Stimulated activated CD4-positive, alpha-beta T cell treated with anti-CD3 and anti-CD28 coated beads, Interleukin-1b, Interleukin-23, amount 100 ng/mL, for 24 hours (primary cell): ENCODE measurements at regions not wholly inside any gene's neighbourhood (a gene's known extent, or its start where the extent isn't known, plus 50 kb on each side); places are given as distances from the start of the nearest gene placed in this dataset.

Experiments used
- DNase-seq, 4 experiments: peaks; one replicate each; pipeline ENCODE4 v3.0.0-alpha.2; 2020; ENCODE audit warnings: low read depth in 4 of 4, low spot score in 1 of 4

DNA sequence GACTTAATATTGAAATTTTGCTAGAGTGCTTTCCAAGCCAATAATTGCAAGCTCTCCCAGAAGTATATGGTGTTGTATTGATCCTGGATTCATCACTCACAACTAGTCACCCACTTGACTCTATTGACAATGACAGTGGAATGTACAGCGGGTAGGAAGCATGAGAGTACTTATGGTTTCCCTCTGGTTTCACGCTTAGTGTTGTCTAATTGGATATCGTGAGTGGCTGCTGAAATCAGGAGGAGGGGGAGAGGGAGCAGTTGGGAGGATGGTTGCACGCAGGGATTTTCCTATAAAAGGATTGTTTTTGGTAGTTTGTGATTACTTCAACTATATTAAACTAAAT lies 1819.5 kb upstream of the TENM3 start:
- DNase-seq, result no peak

DNA sequence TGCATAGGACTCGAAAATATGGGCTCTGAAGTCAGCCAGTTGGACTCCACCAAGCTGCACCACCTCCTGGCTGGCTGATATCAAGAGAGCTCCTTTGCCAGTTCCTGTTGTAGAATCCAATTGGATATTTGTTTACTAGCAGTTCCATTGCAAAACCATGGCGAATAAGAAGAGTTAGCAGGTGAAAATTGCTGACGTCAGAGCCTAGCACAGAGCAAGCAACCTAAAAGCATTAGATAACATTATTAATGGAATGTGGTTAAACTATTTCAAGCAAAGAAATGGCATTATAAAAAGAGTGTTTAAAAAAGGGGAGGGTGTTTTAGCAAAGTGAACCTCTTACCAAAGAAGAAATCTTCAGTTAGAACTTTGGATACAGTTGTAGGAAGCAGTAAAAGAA lies 1816.3 kb upstream of the TENM3 start:
- DNase-seq, result no peak

DNA sequence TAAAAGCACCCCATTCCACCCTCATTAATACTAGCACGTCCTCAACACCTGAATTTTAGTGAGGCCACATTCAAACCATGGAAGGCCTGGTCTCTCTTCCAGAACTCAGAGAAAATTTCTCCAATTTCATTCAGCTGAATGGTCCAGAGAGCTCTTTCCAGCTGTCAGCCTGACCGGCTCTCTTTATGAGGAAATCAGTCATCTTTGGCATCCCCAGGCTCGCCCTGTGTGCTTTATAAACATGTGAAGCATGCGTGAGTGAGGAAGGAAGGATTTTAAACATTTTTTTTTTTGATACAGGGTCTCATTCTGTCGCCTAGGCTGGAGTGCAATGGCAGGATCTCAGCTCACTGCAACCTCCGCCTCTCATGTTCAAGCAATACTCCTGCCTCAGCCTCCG lies 1812.9 kb upstream of the TENM3 start:
- no peak for DNase-seq

DNA sequence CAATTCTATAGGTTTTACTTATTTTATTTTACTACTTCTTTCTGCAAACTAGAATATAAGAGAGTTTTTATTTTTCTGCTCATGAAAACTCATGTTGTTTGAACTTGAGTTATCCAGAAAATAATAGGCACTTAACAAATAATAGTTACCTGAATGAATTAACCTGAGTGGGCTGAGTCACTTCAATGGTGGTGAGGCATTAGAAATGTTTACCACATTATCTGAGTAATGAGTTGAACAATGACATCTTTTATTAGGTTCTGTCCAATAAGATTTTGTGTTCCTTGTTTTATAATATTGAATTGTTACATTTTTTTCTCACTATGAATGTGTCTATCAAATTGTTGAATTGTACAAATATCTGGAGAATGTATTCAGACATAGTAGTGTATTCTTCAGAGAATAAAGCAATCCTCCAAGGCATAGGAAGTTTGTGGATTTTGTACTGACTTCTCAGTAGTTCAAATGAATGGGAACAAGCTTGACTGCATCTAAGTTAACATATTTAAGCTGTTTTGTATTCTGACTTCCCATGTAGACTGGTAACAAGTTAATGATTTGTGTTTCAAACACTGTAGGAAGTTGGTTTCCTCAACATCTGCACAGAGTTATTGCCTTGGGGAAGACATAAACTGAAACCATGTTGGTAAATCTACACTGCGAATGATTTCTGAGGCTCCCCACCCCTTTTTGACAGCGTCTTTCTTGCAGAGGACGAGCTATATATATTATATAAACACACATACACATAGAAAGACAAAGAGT lies 1808.9 kb upstream of the TENM3 start:
- DNase-seq, result no peak

DNA sequence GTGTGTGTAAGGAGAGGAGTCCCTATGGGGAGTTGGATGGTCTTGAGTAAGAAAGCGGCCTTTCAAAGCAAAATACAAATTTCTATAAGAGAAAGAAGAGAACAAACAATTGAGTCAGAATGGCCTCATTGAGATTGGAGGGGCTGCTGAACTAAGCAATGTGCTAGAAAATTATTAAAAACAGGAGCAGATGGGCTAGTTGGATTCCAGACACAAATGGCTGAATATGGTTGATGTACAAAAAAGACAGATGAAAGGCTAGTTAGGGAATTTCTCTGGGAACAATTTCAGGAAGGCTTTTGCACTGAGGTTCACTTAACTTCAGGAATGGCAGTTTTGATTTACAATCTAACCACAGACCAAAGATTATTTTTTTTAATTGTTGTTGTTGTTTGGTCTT lies 1806.8 kb upstream of the TENM3 start:
- DNase-seq, result no peak

DNA sequence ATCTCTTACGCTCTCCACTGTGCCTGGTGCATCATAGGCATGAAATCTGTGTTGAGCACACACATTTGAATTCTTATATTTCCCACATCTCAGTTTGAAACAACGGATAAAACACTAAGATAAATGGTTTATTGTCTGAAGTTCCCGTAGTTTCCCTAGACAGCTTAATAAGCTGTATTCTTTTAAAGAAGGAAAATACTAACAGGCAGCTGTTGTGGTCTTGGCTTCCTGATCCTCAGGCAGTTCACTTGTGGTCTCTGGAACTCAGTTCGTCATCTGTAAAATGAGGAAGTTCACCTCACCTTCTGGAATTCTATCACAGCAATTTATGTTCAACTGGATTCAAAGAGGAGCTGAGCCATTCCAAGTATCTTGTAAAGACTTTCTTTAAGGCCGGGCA lies 1805.6 kb upstream of the TENM3 start:
- no peak for DNase-seq

DNA sequence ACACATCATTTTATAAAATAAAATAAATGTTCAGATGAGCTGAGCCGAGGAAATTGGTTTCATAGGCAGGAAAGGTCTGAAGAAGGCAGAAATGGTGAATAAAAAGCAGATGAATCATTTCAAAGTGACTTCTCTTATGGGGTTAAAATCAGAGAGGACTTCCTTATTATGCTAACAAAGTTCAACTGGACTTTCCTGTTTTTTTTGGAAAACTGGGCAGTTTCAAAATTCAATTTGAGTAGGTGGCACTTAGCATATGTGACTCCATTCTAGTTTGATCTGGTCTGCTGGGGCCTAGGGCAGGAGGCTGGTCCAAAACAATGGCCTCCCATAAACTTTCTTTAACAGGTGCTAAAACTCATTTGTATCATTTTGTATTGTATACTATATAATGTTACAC lies 1794.9 kb upstream of the TENM3 start:
- DNase-seq, result no peak

DNA sequence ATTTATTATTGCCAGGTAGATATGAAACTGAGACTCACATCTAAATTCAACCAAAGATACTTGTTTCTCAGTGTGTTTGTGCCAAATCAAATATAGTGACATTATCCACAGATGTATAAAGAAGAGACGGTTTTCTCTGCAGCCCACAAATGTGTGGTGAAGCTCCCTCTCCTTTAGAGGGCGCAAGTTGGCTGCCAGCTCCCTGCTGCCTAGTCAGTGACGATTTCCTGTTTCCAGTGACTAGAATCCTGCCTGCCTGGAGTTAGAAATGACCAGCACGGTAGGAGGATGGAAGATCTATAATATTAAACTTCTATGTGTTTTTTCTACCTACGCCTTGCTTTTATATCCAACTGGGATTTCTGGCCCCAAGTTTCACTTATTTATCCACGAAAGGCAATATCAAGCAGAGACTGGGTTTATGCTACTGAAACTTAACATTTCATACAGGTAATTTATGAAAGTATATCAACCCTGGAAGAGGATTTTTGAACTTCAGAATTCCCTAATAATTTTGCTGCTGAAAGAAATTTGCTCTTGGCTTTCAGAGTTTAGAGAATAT lies 1793.7 kb upstream of the TENM3 start:
- DNase-seq, result no peak

DNA sequence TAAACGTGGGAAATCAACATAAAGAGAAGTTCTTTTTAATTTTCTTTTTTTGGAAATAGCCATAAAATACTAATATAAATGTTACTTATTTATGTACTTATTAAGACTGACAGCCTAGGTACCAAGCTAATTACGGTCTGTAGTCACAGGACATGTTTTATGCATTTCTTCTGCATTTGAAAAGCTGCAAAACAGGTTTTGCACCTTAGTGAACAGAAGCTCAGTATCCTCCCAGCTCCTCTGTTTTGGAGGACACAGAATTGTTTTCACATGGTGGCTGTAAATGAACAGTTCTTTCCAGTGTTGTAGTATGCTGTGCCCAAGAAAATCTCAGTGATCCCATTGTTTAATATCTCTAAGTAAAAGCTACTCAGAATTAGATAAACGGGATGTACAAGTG lies 1788.0 kb upstream of the TENM3 start:
- DNase-seq, result no peak

DNA sequence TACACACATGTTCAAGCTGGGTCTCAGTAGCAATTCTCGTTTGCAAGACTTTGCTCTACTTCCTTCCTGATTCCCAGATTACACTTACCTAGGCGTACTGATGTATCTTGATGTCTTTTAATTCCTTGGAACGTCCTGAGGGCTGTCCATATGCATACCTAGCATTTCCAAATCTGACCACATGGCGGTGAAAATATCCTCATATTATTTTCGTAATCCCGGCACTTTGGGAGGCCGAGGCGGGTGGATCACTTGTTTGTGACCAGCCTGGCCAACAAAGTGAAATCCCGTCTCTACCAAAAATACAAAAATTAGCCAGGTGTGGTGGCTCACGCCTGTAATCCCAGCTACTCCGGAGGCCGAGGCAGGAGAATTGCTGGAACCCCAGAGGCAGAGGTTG lies 1786.3 kb upstream of the TENM3 start:
- DNase-seq, result no peak

DNA sequence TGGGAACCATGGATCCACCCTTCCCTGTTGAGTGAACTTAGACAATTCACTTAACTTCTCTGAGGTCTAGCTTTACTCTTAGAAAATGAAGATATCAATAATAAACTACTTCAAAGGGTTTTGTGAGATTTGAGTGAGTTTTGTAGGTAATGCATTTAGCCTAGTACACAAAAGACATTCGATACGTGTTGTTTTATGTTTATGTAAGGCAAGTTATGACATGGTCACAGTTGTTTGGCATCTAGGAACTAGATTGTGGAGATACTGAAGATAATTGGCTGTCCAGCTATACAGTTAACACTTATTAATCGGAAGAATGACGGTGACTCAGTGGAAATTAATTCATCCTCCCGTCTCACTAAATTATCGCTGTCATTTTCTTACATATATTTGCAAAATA lies 1781.1 kb upstream of the TENM3 start:
- DNase-seq, result no peak

DNA sequence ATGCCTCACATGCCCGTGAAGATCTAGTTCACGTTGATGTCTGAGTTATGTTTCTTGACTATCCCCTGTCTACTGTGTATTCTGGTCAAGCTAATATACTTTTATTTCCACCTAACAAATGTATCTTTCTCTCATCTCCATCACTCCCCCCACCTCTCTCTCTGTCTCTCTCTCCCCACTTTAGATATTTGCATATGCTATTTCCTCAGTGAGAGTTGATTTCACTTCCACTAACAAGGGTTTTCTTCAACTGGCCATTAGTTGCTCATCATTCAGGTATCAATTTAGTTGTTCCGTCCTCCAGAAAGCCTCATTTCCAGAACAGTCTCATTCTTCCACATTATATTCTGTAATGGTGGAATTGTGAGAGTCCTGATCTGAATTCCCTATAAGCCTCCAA lies 1777.8 kb upstream of the TENM3 start:
- no peak for DNase-seq

DNA sequence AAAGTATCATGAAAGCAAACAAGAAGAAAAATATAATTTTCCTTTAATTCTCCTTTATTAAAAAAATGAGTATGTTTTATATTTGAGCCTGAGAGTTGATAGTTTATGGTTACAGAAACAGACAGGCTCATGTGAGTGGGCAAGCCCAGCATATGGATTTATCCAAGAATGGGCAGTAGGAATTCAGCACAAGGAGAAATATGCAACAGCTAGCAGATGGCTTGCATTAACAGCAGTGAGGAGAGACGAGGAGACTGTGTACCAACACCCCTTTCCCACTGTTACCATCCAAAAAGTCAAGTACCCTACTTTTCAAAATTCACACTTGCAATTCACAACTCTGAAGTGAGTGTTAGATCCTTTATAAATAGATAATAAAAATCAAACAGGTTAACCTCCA lies 1760.2 kb upstream of the TENM3 start:
- DNase-seq, result no peak

DNA sequence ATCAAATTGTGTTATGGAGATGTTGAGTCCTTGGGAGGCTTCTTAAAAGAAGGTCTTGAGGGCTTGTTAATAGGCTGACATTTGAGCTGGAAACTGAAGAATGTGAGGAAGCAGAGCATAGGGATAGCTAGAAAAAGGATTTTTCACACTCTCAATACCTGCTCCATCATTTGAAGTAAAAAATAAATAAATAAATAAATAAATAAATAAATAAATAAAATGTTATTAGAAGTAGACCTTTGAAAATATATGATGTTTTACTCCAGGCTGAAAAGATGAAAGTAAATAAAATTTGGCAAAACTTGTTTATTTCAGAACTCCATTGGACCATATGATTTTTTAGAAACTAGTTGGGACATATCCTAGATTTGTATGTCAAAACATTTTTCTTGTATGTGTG lies 1757.8 kb upstream of the TENM3 start:
- DNase-seq, result no peak

DNA sequence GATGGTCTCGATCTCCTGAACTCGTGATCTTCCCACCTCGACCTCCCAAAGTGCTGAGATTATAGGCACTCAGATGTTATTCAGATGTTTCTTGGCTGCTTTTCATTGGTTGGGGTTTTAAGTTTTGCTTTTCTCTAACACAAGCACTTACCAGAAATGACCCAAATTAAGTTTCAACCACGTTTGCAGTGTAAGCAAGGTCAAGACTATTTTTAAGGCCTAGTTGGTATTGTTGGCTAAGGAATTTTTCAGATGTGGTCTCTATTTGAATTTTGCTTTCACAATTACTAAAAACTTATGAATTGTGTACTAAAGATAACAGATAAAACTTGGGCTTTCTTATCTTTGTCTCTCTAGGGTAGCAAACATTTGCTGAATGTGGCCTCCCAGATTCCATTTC lies 1756.9 kb upstream of the TENM3 start:
- no peak for DNase-seq

DNA sequence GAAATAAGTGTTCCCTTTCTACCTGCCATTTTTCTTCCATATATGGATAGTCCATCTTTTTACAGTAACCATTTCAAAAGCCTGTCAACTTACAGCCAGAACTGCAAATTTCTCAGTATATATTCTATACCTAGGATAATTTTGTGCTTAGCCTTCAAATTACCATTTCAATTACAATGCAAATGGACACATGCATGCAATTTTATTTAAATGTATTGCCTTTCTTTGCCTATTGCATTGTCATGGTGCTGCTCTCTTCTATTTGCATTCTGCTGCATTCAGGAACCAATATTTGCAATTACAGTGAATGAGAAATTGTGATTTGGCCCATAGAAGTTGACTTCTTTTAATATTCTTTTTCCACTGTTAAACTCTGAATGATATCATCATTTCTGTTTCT lies 1753.4 kb upstream of the TENM3 start:
- no peak for DNase-seq

DNA sequence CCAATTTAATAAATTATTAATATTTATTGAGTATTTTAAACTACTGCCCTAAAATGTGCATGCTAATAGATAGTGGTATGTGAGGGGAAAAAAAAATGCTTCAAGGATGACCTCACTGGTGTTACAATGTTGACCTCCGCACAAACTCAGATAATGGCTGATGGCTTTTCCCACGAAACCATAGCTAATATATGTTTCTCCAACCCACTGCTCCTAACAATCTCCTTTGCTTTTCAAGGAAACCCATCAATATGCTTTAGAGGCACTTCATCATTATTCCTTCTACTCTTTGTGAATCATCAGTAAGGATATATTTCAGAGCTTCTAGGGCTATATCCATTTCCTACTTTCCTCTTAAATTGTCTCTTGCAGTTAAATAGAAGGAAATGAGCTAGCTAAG lies 1752.0 kb upstream of the TENM3 start:
- no peak for DNase-seq

DNA sequence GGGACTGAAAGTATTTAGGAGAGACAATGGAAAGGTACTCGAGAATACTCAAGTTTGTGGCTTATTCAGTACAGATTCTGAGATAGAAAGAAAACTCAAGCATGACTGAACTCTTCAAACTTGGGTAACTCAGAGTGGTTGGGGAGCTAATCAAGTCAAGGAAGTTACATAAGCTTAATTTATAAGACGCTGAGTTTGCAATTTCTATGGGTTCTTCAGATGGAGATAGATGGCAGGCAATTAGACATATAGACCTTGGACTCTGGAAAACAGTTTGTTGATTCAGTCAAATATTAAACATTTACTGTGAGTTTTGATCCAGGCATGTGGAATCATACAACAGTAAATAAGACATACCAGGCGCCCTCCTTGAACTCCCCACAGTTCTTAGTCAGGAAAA lies 1749.9 kb upstream of the TENM3 start:
- DNase-seq, result no peak

DNA sequence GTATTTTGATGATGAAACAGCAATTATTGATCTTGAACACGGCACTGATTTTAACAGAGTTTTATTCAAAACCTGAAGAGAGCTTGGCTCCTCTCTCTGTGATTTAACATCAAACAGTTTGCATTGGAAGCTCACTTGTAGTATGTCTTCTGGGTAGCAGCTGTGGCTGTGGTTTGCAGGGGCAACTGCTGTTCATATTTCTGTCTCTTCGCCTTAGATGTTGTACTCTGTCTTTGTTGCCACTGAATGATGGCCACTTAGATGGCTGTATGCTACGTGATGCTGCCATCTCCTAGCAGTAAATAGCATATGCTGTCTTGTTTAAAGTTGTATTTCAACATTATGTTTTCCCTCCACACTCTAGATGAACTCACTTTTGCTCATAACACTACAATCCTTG lies 1743.0 kb upstream of the TENM3 start:
- no peak for DNase-seq

DNA sequence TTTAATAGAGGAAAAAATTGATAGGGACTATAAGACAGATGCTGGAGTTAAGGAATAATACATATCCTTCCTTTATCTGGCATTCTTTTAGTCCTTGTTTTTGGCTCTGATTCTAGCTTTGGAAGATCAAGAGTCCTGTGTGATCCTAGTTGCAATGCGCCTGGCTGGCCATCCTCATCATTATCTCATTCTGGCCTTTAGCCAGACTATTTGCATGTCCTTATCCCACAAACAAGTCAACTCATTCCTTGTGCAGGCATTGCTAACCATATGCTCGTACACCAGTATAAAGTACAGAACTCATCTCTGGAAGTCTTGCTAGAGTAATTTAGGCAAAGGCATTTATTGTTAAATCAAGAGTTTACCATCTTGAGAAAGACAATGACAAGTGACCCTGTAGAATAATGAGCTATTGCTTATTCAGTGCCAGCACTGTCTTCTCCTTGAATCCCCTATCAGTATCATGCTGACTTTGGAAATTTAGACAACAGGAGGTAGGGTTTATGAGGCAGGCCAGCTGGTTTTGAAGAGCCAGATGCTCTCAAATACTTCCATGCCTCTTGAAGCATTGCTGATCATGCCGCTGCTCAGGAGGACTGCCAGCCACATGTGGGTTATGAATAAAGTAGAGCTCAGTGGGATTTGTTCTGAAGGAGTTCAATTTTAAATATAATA lies 1730.3 kb upstream of the TENM3 start:
- DNase-seq, result no peak

DNA sequence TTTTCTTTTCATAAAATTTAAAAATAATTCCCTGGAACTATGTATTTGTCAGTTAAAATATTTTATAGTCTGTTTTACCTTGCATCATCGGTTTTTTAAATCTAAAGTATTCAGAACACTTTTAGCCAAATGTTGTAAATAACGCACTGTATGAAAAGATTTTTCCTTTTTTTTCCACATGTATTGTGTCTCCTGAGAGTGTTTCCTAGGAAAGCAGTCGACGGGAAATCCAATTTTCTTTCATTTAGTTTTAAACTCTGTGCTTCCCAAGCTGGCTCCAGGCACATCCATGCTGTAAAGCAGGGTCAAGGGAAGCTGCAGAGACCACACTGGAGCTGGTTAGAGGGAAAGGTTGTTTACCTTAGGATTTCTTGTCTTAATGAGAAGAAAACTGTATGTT lies 1724.3 kb upstream of the TENM3 start:
- DNase-seq, result no peak

DNA sequence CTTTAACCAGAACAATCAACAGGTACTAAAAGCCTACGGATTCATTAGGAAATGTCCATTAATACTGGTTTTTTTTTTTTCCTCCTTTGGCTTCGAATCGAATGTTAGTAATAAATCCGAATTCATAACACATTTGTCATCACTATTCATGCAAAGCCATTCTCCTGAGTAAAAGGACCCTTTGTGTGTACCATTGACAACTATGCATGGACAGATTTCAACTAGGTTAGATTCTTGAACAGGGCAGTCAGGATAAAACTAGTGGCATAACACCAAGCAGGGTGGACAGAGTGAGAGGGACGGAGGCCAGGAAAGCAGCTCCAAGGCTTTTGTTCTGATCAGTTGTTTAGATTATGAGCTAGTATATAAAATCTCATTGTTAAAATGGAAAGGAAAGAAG lies 1722.0 kb upstream of the TENM3 start:
- DNase-seq, result no peak

DNA sequence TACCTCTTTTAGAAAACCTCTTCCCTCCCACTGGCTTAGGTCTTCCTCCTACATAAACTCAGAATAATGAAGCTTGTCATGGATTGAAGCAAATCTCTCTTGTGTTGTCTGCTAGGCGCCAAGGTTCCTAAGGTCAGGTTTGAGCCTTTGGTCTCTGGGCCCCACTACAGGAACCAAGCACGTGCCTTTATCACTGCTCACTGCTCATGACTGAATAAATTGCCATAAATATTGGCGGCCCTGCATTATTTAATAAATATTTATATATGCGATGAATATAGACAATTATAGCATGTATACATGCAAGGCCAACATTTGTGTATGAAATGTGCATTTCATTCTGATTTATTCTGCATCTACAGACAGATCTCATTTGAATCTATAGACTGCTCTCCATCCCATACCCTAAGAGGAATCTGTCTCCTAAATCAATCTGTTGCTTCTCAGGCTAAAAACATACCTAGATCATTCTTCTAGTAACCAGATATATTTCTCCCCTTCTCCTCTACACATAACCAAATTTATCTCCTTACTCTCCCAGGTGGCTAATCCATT lies 1717.6 kb upstream of the TENM3 start:
- DNase-seq, result no peak
